Mesendoderm (in vitro differentiated cells): ENCODE measurements at regions not wholly inside any gene's neighbourhood (a gene's known extent, or its start where the extent isn't known, plus 50 kb on each side); places are given as distances from the start of the nearest gene placed in this dataset.
"Not testable (repeated sequence)": the region's sequence is repeated elsewhere in the genome, so short reads cannot be mapped to it uniquely, and the experiment has no call there.

Source experiments
- DNase-seq: peaks from one replicate; pipeline ENCODE4 v3.0.0; 2013
- H2AK5ac ChIP-seq: 2 replicates; pipeline ENCODE4 v1.6.1; 2013; ENCODE audit warnings: low read length, inconsistent platforms
- H2BK120ac ChIP-seq: 2 replicates; pipeline ENCODE4 v1.6.1; 2013; ENCODE audit warnings: low read depth, mild to moderate bottlenecking, low read length, moderate library complexity, mixed read lengths
- H2BK15ac ChIP-seq: replicated peaks from 2 replicates; pipeline ENCODE4 v1.6.1; 2013; ENCODE audit warnings: low read depth, mild to moderate bottlenecking, moderate library complexity
- H2BK5ac ChIP-seq: 2 replicates; pipeline ENCODE4 v1.6.1; 2013; ENCODE audit warnings: low read length, inconsistent platforms
- H3K18ac ChIP-seq: 2 replicates; pipeline ENCODE4 v1.6.1; 2013; ENCODE audit warnings: mild to moderate bottlenecking, low read length, mixed read lengths
- H3K23ac ChIP-seq: one replicate; pipeline ENCODE4 v1.6.1; 2013; ENCODE audit warnings: low read length
- H3K27ac ChIP-seq: 2 replicates; pipeline ENCODE4 v1.5.1; 2013; ENCODE audit warnings: low read depth, mild to moderate bottlenecking, inconsistent platforms, low read length, moderate library complexity
- H3K27me3 ChIP-seq: 2 replicates; pipeline ENCODE4 v1.6.1; 2013; ENCODE audit warnings: low read length, control low read depth, mild to moderate bottlenecking, inconsistent platforms; ENCODE audit not compliant: insufficient read depth, poor library complexity
- H3K36me3 ChIP-seq: 2 replicates; pipeline ENCODE4 v1.6.1; 2013; ENCODE audit warnings: low read length, inconsistent platforms; ENCODE audit not compliant: control insufficient read depth, insufficient read depth
- H3K4ac ChIP-seq: one replicate; pipeline ENCODE4 v1.6.1; 2013; ENCODE audit warnings: low read depth, mild to moderate bottlenecking, low read length, moderate library complexity
- H3K4me1 ChIP-seq: 2 replicates; pipeline ENCODE4 v1.6.1; 2013; ENCODE audit warnings: low read depth, low read length, inconsistent platforms; ENCODE audit not compliant: control insufficient read depth
- H3K4me2 ChIP-seq: 2 replicates; pipeline ENCODE4 v1.6.1; 2013; ENCODE audit warnings: low read length
- H3K4me3 ChIP-seq: 2 replicates; pipeline ENCODE4 v1.5.1; 2013; ENCODE audit warnings: mild to moderate bottlenecking, low read length
- H3K56ac ChIP-seq: one replicate; pipeline ENCODE4 v1.6.1; 2013; ENCODE audit warnings: low read length
- H3K79me1 ChIP-seq: 2 replicates; pipeline ENCODE4 v1.6.1; 2013; ENCODE audit warnings: low read length, inconsistent platforms
- H3K79me2 ChIP-seq: 2 replicates; pipeline ENCODE4 v1.6.1; 2013; ENCODE audit warnings: mild to moderate bottlenecking, low read length; ENCODE audit not compliant: control insufficient read depth, insufficient read depth
- H3K9ac ChIP-seq: 2 replicates; pipeline ENCODE4 v1.6.1; 2013; ENCODE audit warnings: low read length, inconsistent platforms
- H4K5ac ChIP-seq: one replicate; pipeline ENCODE4 v1.6.1; 2013; ENCODE audit warnings: low read length
- H4K8ac ChIP-seq: one replicate; pipeline ENCODE4 v1.6.1; 2013; ENCODE audit warnings: low read depth, mild to moderate bottlenecking, control low read depth, low read length, moderate library complexity
- WGBS: extraction: QIAGEN DNeasy Blood & Tissue Kit; methylation state at CpG from one replicate; pipeline ENCODE4 v1.1.7; 2013; ENCODE audit warnings: low lambda C conversion rate, missing lambda C conversion rate; ENCODE audit not compliant: insufficient coverage; ENCODE audit errors: extremely low coverage; 5-methylcytosine and 5-hydroxymethylcytosine counted together

- H3K4ac ChIP-seq = no peak overlapping the region
- no peak for DNase-seq
- no CpG with 5 or more reads among the region's 5 CpGs for WGBS
Observed at GRCh38 chr4:127400276-127400675, 232.5 kb upstream of the INTU start.

GRCh38 chr4:127400731-127401346 lies 231.9 kb upstream of the INTU start:
- Histone ChIP-seq H2AK5ac (no peak overlapping the region), H3K18ac (no peak overlapping the region), H4K5ac (no peak overlapping the region), H3K27me3 (no peaks in the 10 kb centered on the region), H3K27ac (no peak overlapping the region), H3K36me3 (no peaks in the 10 kb centered on the region), H2BK120ac (no peak overlapping the region), H3K23ac (no peak overlapping the region), H2BK15ac (no peak overlapping the region), H3K79me2 (no peaks in the 10 kb centered on the region), H3K79me1 (no peaks in the 10 kb centered on the region), H2BK5ac (no peak overlapping the region), H4K8ac (no peak overlapping the region), H3K4ac (no peak overlapping the region), H3K4me2 (no peak overlapping the region), H3K4me1 (no peaks in the 10 kb centered on the region), H3K56ac (no peak overlapping the region), H3K9ac (no peak overlapping the region), H3K4me3 (no peak overlapping the region)
- no CpG with 5 or more reads among the region's 1 CpG for WGBS
- peak; percentile 86 for DNase-seq

More at GRCh38 chr4:127400276-127400675, 232.5 kb upstream of the INTU start:
- Histone ChIP-seq H3K36me3 (no peaks in the 10 kb centered on the region), H3K23ac (no peak overlapping the region), H3K4me2 (no peak overlapping the region), H3K27me3 (no peaks in the 10 kb centered on the region), H3K79me1 (no peaks in the 10 kb centered on the region), H3K56ac (no peak overlapping the region), H4K8ac (no peak overlapping the region), H3K79me2 (no peaks in the 10 kb centered on the region), H2BK5ac (no peak overlapping the region), H2AK5ac (no peak overlapping the region), H2BK15ac (no peak overlapping the region), H3K9ac (no peak overlapping the region), H3K4me1 (no peaks in the 10 kb centered on the region), H3K27ac (no peak overlapping the region), H2BK120ac (no peak overlapping the region), H3K4me3 (no peak overlapping the region), H4K5ac (no peak overlapping the region), H3K18ac (no peak overlapping the region)

GRCh38 chr4:127403471-127404084 lies 229.2 kb upstream of the INTU start:
- H3K79me1 ChIP-seq = no peaks in the 10 kb centered on the region
- H3K23ac ChIP-seq = no peak overlapping the region
- H4K8ac ChIP-seq = no peak overlapping the region
- no peak overlapping the region for H3K4me3 ChIP-seq
- H3K56ac ChIP-seq = no peak overlapping the region
- no peak overlapping the region for H2BK5ac ChIP-seq
- H3K9ac ChIP-seq = no peak overlapping the region
- no peaks in the 10 kb centered on the region for H3K27me3 ChIP-seq
- H3K4me1 ChIP-seq = no peaks in the 10 kb centered on the region
- H2AK5ac ChIP-seq = no peak overlapping the region
- H2BK15ac ChIP-seq = no peak overlapping the region
- H3K79me2 ChIP-seq = no peaks in the 10 kb centered on the region
- H3K4me2 ChIP-seq = no peak overlapping the region
- H4K5ac ChIP-seq = no peak overlapping the region
- WGBS = no CpG with 5 or more reads among the region's 2 CpGs
- no peaks in the 10 kb centered on the region for H3K36me3 ChIP-seq
- H3K4ac ChIP-seq = no peak overlapping the region
- H2BK120ac ChIP-seq = no peak overlapping the region
- no peak for DNase-seq
- no peak overlapping the region for H3K27ac ChIP-seq
- H3K18ac ChIP-seq = no peak overlapping the region

GRCh38 chr4:127406187-127406586 lies 226.6 kb upstream of the INTU start:
- H3K27me3 ChIP-seq = no peaks in the 10 kb centered on the region
- no peak overlapping the region for H3K27ac ChIP-seq
- H3K79me2 ChIP-seq = no peaks in the 10 kb centered on the region
- H3K56ac ChIP-seq = no peak overlapping the region
- no peak overlapping the region for H2BK15ac ChIP-seq
- no peak overlapping the region for H3K4me2 ChIP-seq
- no peak overlapping the region for H2BK120ac ChIP-seq
- no CpG with 5 or more reads among the region's 1 CpG for WGBS
- H4K8ac ChIP-seq = no peak overlapping the region
- no peak overlapping the region for H3K23ac ChIP-seq
- H3K36me3 ChIP-seq = no peaks in the 10 kb centered on the region
- H3K4me1 ChIP-seq = no peaks in the 10 kb centered on the region
- no peak overlapping the region for H3K9ac ChIP-seq
- no peaks in the 10 kb centered on the region for H3K79me1 ChIP-seq
- H3K4me3 ChIP-seq = no peak overlapping the region
- H3K4ac ChIP-seq = no peak overlapping the region
- no peak overlapping the region for H3K18ac ChIP-seq
- H4K5ac ChIP-seq = no peak overlapping the region
- H2BK5ac ChIP-seq = no peak overlapping the region
- DNase-seq = no peak
- no peak overlapping the region for H2AK5ac ChIP-seq

GRCh38 chr4:127407572-127407971 lies 225.2 kb upstream of the INTU start:
- H3K36me3 ChIP-seq, H3K18ac ChIP-seq, H2BK15ac ChIP-seq, H3K4me2 ChIP-seq, H3K79me1 ChIP-seq, H3K4me1 ChIP-seq, H3K4ac ChIP-seq, H3K27me3 ChIP-seq, H3K79me2 ChIP-seq, H2BK5ac ChIP-seq, H4K5ac ChIP-seq, H3K56ac ChIP-seq, H3K27ac ChIP-seq, H3K23ac ChIP-seq, H3K4me3 ChIP-seq, H4K8ac ChIP-seq, H2AK5ac ChIP-seq, H3K9ac ChIP-seq, H2BK120ac ChIP-seq: not testable (repeated sequence)
- WGBS = no CpG with 5 or more reads among the region's 9 CpGs
- peak; percentile 9 for DNase-seq

- Histone ChIP-seq H3K36me3 (no peaks in the 10 kb centered on the region), H2BK5ac (no peak overlapping the region), H3K23ac (no peak overlapping the region), H2AK5ac (no peak overlapping the region), H3K4me3 (no peak overlapping the region), H3K4me1 (no peaks in the 10 kb centered on the region), H3K9ac (no peak overlapping the region), H4K5ac (no peak overlapping the region), H4K8ac (no peak overlapping the region), H3K4ac (no peak overlapping the region), H3K27ac (no peak overlapping the region), H3K56ac (no peak overlapping the region), H3K4me2 (no peak overlapping the region), H2BK15ac (no peak overlapping the region), H3K79me1 (no peaks in the 10 kb centered on the region), H3K27me3 (no peaks in the 10 kb centered on the region), H3K79me2 (no peaks in the 10 kb centered on the region), H2BK120ac (no peak overlapping the region), H3K18ac (no peak overlapping the region)
- WGBS = no CpG with 5 or more reads among the region's 3 CpGs
- no peak for DNase-seq
Observed at GRCh38 chr4:127410201-127410600, 222.6 kb upstream of the INTU start.
